GM12872 (cell line): ENCODE measurements at regions not wholly inside any gene's neighbourhood (a gene's known extent, or its start where the extent isn't known, plus 50 kb on each side); places are given as distances from the start of the nearest gene placed in this dataset.

Source experiments
- CTCF ChIP-seq: IDR thresholded peaks from 3 replicates; pipeline ENCODE4 v1.5.1; 2011; ENCODE audit warnings: low read depth, mild to moderate bottlenecking, low read length, moderate library complexity; ENCODE audit not compliant: insufficient read depth

- no peak for TF ChIP-seq CTCF
Observed at GRCh38 chr14:71754422-71755095, 177.7 kb upstream of the RGS6 start.

GRCh38 chr14:71758229-71758951 is 173.8 kb upstream of the RGS6 start:
- TF ChIP-seq CTCF, result no peak

GRCh38 chr14:71762575-71762974 is 169.7 kb upstream of the RGS6 start:
- no peak for TF ChIP-seq CTCF

- no peak for TF ChIP-seq CTCF
Observed at GRCh38 chr14:71764701-71765382, 167.4 kb upstream of the RGS6 start.

GRCh38 chr14:71765505-71765904 is 166.7 kb upstream of the RGS6 start:
- no peak for TF ChIP-seq CTCF

- no peak for TF ChIP-seq CTCF
Observed at GRCh38 chr14:71770431-71770830, 161.8 kb upstream of the RGS6 start.

DNA sequence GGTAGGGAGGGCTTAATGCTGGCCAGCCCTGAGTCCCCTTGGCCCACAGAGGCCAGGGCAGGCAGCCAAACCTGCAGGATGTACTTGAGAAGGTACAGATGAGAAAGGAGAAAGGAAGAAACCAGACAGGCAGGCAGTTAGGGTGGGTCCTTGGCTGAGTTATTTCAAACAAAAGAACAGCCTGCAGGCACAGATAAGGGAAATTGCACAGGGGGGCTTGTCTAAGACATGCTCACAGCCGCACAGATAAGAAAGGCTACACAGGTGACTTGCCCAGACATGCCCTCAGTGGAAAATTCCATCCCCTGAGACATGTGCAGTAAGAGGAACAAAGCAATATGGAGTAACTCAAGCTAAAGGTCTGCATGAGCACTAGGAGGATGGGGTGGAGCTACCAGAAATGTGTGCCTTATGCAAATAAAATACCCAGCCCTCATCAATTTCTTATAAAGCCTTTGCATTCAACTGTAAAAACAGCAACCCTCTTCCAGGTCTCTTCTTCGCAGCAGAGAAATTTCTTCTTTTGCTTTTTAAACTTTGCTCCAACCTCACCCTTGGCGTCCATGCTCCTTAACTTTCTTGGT is 158.2 kb upstream of the RGS6 start:
- TF ChIP-seq CTCF, result no peak
